ENCODE measurements at regions not wholly inside any gene's neighbourhood (a gene's known extent, or its start where the extent isn't known, plus 50 kb on each side); places are given as distances from the start of the nearest gene placed in this dataset.

GRCh38 chr2:59033661-59034060, 792.5 kb upstream of the FANCL start:
- peaks cover 34% of the 10 kb centered on the region for H3K4me1 Mint-ChIP-seq

GRCh38 chr2:59032499-59032898, 791.4 kb upstream of the FANCL start:
- Mint-ChIP-seq H3K27me3 (ENCODE audit: low read depth) (no peaks in the 10 kb centered on the region), H3K4me3 (no peak overlapping the region), H3K9me3 (peaks cover 6% of the 10 kb centered on the region), H3K27ac (no peak overlapping the region), H3K4me1 (peaks cover 34% of the 10 kb centered on the region), H3K36me3 (ENCODE audit: low read depth) (no peaks in the 10 kb centered on the region)
- no peak for TF ChIP-seq CTCF (IDR thresholded peaks at IDR 0.05; ENCODE audit: unreplicated experiment in 3 of 3)

More at GRCh38 chr2:59033661-59034060, 792.5 kb upstream of the FANCL start:
- H3K27me3 Mint-ChIP-seq (ENCODE audit: low read depth), result no peaks in the 10 kb centered on the region
- no peak for TF ChIP-seq CTCF (IDR thresholded peaks at IDR 0.05; ENCODE audit: unreplicated experiment in 3 of 3)
- H3K4me3 Mint-ChIP-seq, result peak overlapping the region in 1 of 3 experiments; percentile 2
- no peaks in the 10 kb centered on the region for H3K36me3 Mint-ChIP-seq (ENCODE audit: low read depth)
- peak overlapping the region; percentile 22 to 79 (median 48) for H3K27ac Mint-ChIP-seq
- peaks cover 10% of the 10 kb centered on the region for H3K9me3 Mint-ChIP-seq

GRCh38 chr2:59029058-59029457, 787.9 kb upstream of the FANCL start:
- Mint-ChIP-seq H3K27ac (no peak overlapping the region), H3K4me1 (peaks cover 22% of the 10 kb centered on the region), H3K27me3 (ENCODE audit: low read depth) (peaks cover 4% of the 10 kb centered on the region), H3K9me3 (no peaks in the 10 kb centered on the region), H3K4me3 (no peak overlapping the region), H3K36me3 (ENCODE audit: low read depth) (no peaks in the 10 kb centered on the region)
- TF ChIP-seq CTCF (IDR thresholded peaks at IDR 0.05; ENCODE audit: unreplicated experiment in 3 of 3), result no peak

GRCh38 chr2:59027320-59027719, 786.2 kb upstream of the FANCL start:
- Mint-ChIP-seq H3K9me3 (no peaks in the 10 kb centered on the region), H3K27ac (no peak overlapping the region), H3K4me3 (no peak overlapping the region), H3K27me3 (ENCODE audit: low read depth) (peaks cover 4% of the 10 kb centered on the region), H3K36me3 (ENCODE audit: low read depth) (no peaks in the 10 kb centered on the region), H3K4me1 (peaks cover 15% of the 10 kb centered on the region)
- TF ChIP-seq CTCF (IDR thresholded peaks at IDR 0.05; ENCODE audit: unreplicated experiment in 3 of 3), result no peak

GRCh38 chr2:59025157-59025757, 784.1 kb upstream of the FANCL start:
- H3K36me3 Mint-ChIP-seq (ENCODE audit: low read depth), result no peaks in the 10 kb centered on the region
- TF ChIP-seq CTCF (IDR thresholded peaks at IDR 0.05; ENCODE audit: unreplicated experiment in 3 of 3), result peak; percentile 64 to 73 (median 68)
- H3K9me3 Mint-ChIP-seq, result no peaks in the 10 kb centered on the region
- no peak overlapping the region for H3K27ac Mint-ChIP-seq
- peaks cover 10% of the 10 kb centered on the region for H3K4me1 Mint-ChIP-seq
- no peak overlapping the region for H3K4me3 Mint-ChIP-seq
- peaks cover 4% of the 10 kb centered on the region for H3K27me3 Mint-ChIP-seq (ENCODE audit: low read depth)

GRCh38 chr2:59021786-59022185, 780.7 kb upstream of the FANCL start:
- Mint-ChIP-seq H3K4me3 (no peak overlapping the region), H3K36me3 (ENCODE audit: low read depth) (no peaks in the 10 kb centered on the region), H3K9me3 (no peaks in the 10 kb centered on the region), H3K27ac (no peak overlapping the region), H3K4me1 (peaks cover 17% of the 10 kb centered on the region), H3K27me3 (ENCODE audit: low read depth) (peaks cover 4% of the 10 kb centered on the region)
- no peak for TF ChIP-seq CTCF (IDR thresholded peaks at IDR 0.05; ENCODE audit: unreplicated experiment in 3 of 3)

Measured in nephron (organoid).